HG03139 (cell line): ENCODE measurements at regions not wholly inside any gene's neighbourhood (a gene's known extent, or its start where the extent isn't known, plus 50 kb on each side); places are given as distances from the start of the nearest gene placed in this dataset.

Source experiments
- ATAC-seq: cut with Tn5 transposase; IDR thresholded peaks from one replicate; pipeline ENCODE4 v1.9.1; 2021; ENCODE audit not compliant: unreplicated experiment

GRCh38 chr20:48467622-48468021 lies 360.2 kb downstream of the PREX1 start:
- ATAC-seq = no peak

- ATAC-seq = no peak
These were observed 362.5 kb downstream of the PREX1 start for GRCh38 chr20:48465271-48465670.

GRCh38 chr20:48463916-48464315 lies 363.9 kb downstream of the PREX1 start:
- ATAC-seq = no peak

- no peak for ATAC-seq
These were observed 364.6 kb downstream of the PREX1 start for GRCh38 chr20:48463096-48463720.

- ATAC-seq = no peak
These were observed 366.1 kb downstream of the PREX1 start for GRCh38 chr20:48461735-48462119.

- no peak for ATAC-seq
These were observed 366.6 kb downstream of the PREX1 start for GRCh38 chr20:48461091-48461734.

- no peak for ATAC-seq
These were observed 367.1 kb downstream of the PREX1 start for GRCh38 chr20:48460681-48461080.

- ATAC-seq = no peak
These were observed 367.9 kb downstream of the PREX1 start for GRCh38 chr20:48459722-48460395.

GRCh38 chr20:48458601-48459385 lies 369.0 kb downstream of the PREX1 start:
- no peak for ATAC-seq

GRCh38 chr20:48458003-48458377 lies 369.8 kb downstream of the PREX1 start:
- no peak for ATAC-seq

GRCh38 chr20:48457193-48458002 lies 370.4 kb downstream of the PREX1 start:
- no peak for ATAC-seq

GRCh38 chr20:48456366-48457192 lies 371.2 kb downstream of the PREX1 start:
- no peak for ATAC-seq

- no peak for ATAC-seq
These were observed 372.0 kb downstream of the PREX1 start for GRCh38 chr20:48455651-48456365.

- ATAC-seq = no peak
These were observed 372.9 kb downstream of the PREX1 start for GRCh38 chr20:48454671-48455490.

- no peak for ATAC-seq
These were observed 374.2 kb downstream of the PREX1 start for GRCh38 chr20:48453477-48454093.

GRCh38 chr20:48451401-48451800 lies 376.4 kb downstream of the PREX1 start:
- no peak for ATAC-seq

GRCh38 chr20:48448666-48449600 lies 378.9 kb downstream of the PREX1 start:
- ATAC-seq = no peak
